GM18520 (cell line): ENCODE measurements at regions not wholly inside any gene's neighbourhood (a gene's known extent, or its start where the extent isn't known, plus 50 kb on each side); places are given as distances from the start of the nearest gene placed in this dataset.

Experiments
- ATAC-seq: cut with Tn5 transposase; IDR thresholded peaks from one replicate; pipeline ENCODE4 v1.9.1; 2021; ENCODE audit not compliant: unreplicated experiment

DNA sequence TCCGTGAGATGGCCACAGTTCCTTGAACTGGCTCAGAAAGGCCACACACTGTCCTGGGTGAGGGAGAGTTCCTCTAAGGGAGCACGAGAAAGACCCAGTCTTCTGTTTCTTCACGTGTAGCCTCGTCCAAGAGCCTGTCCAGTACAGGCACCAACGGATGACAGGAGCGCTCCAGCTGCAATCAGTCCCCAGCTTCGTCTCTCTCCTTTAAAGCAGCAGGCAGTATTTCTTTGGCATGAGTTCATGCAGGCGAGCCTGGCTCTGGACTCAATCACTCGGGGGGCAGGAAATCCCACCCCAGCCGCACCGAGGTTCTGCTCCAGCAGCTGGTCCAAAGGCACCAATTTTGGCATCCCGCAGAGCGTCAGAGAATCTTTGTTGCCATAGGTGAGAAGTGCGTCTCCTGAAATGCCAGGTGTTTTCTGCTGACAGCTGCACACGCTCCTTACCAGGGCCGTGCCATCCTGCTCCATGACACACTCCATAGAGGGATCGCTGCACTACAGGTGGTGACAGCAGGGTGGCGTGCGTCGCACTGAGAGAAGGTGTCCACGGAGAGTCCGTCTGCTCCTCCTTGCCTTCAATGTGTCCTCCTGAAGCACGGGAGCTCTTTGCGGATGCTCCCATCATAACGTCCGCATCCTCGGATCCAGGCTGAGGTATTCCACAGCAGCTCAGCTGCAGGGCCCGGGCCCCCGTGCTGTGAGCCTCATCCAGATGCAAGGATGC lies 59.6 kb upstream of the AFDN start:
- ATAC-seq, result no peak

DNA sequence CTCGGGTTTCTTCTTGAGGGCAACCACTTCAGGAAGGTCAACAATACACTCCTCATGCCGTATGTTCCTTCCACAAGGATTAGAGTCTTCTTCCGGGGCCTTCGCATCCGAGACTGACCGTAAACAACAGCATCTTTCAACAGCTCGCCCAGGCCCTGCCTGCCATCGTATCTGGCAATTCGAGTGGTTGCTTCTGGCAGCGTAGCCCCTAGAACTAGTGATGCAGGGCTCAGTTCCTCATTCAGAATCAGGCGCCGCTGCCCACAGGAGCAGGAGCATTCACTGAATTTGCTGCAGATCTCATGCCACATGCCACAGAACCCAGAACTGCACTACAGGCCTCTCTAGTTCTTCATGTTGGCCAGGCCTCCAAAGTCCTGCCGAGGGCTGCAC lies 59.0 kb upstream of the AFDN start:
- no peak for ATAC-seq

DNA sequence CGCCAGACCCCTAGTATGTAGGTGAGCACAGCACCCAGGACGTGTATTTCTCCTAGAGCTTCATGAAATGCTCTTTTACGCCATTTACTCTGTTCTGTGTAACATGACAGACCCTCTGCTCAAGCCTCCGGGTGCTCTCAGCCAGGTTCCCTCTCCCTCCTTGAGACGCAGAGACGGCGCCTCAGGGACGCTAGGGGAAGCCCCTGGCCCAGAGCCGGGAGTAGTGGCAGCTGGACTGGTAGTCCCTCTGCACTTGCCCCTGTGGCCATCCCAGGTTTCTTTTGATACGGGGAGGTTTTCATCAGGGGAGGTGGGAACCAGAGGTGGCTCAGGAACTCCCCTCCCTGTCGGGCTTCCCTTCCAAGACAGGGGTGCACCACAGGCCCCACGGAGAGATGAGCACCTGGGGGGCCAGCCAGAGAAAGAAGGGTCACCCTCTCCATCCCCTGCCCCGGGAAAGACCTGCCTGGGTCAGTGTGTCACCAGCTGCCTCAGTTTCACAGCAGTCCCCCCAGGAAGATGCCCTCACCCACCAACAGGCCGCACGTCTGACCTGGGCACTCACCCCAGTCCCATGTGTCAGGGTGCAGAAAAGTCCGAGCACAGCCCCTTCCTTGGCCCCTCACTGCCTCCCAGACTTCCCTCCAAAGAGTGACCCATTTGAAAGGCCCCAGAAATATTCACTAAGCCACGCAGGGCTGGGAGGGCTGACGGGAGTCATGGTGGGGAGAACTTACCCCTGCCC lies 58.1 kb upstream of the AFDN start:
- ATAC-seq, result no peak

DNA sequence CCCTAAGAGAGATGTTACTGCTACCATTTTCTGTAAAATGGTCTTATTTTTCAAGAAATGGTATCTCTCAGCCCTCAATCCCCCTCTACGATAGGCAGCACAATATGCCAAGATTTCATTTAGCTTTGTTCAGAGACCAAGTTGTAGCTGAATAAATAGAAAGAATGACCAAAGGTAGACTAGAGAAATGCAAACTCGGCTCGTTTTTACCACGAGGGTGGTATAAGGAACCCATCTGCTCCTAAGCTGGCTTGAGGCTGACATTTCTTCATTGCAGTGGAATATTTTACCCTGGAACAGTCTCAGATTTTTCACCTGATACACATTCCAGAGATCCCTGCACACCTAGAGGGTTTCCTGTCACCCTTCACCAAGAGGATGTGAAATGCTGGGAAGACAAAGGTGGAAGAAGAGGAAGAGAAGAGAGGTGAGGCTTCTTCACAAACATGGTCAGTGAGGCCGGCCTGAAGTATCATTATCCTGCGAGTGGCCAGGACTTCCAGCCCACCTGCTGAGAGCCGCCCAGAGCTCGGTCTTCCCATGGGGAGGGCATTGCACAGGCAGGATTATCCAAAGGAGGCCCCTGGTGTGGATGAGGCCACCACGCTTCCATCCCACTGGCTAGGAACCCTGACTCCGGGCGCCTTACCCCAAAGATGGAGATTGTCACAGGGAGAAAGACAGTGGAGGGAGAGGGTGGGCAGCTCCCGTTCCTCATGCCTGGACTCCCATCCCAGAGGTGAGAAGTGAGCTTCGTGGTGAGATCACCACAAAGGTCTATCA lies 57.1 kb upstream of the AFDN start:
- ATAC-seq, result no peak

DNA sequence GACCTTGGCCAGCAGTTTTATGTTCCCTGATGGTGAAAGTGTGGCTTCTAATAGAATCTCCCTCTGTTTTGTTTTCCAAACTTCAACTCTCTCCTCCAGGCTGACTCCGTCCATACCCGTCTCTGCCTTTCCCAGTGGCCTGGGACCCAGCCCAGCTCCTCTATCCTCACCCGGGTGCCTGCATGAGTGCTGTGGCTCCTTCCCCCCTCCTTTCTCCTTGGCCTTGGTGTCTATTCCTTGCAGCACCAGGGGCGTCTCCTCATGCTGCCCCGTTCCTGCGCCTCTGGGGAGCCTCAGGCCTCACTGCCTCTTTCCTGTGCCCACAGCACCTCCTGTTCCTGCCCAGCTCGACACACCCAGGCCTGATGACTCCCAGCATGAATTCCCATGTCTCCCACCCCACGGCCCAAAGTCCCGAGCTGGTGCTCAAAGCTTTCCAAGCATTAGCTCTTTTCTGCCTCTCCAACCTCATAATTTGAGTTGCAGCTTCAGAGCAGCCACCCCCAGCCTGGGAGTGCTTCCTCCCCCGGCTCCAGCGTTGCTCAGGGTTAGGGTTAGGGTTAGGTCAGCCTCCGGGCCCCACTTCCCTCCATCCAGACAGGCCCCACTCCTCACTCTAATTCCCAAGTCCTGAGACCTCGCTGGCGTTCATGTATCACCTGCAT lies 56.3 kb upstream of the AFDN start:
- no peak for ATAC-seq

DNA sequence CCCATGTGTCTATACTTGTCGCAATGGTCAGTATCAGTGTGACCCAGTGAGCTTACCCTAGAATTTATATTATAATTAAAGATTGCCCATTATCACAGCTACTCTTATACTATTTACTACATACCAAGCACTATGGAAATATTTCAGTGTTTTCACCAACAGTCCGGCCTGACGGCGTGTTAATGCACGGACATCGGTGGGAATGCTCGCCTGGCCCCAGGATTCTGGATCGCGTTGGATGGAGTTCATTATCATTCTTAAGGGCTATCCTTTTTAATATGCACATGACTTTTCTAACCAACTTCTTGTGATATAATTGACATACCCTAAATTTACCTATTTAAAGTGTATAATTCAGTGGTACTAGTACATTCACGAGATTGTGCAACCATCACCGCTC lies 51.8 kb upstream of the AFDN start:
- no peak for ATAC-seq

DNA sequence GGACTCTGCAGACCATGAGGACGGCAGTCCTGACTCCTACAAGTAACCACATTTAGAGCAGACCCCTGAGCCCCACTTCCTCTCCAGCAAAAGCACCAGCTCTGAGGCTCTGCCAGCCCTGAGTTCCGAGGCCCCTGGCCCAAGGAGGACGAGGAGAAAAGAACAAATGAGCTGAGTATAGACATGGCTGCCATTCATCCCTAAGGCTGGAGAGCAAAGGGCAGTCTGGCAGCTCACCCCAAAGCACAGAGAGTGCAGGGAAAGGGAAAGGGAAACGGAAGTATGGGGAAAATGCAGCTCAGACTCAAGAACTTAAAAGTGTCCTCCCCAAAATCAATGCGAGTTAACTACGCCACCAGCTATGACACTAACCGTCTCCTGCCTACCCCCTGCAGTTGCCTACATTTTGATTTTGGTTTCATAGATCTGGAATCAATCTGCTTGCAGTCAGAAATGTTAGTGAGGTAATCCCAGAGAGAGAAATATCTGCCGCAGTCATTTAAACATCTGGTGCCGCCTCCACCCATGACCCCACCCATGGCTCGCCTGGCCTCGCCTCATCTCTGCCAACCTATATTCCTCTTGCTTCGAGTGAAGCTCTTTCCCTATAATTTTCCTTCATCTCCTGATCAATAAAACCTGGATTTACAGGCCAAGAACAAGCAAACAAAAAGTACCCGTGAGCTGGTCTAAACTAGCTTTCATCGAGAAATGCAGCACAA lies 49.6 kb upstream of the AFDN start:
- no peak for ATAC-seq
